GOT3 (cell line): ENCODE measurements at regions not wholly inside any gene's neighbourhood (a gene's known extent, or its start where the extent isn't known, plus 50 kb on each side); places are given as distances from the start of the nearest gene placed in this dataset.

Experiments
- DNase-seq: peaks from one replicate; lab custom pipeline; 2025; ENCODE audit warnings: mixed read lengths; lab: John Stamatoyannopoulos, UW

DNA sequence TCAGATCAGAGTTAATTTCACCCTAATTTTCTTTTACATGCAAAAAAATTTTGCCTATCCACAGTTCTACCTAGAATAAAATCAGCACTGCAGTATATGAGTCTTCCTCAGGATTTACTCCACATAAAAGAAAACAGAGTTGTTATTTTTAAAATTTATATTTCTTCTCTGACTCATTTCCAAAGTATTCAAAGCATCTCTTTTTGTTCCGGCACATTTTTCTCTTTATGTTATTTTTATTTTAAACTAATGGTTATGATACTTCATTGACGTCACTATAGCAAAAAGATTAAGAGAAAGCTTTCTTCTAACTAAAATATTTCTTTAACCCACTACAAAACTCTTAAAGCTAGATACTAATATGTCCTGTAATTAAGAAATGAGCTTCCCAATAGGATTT lies 590.4 kb downstream of the PRELID2 start:
- no peak for DNase-seq

DNA sequence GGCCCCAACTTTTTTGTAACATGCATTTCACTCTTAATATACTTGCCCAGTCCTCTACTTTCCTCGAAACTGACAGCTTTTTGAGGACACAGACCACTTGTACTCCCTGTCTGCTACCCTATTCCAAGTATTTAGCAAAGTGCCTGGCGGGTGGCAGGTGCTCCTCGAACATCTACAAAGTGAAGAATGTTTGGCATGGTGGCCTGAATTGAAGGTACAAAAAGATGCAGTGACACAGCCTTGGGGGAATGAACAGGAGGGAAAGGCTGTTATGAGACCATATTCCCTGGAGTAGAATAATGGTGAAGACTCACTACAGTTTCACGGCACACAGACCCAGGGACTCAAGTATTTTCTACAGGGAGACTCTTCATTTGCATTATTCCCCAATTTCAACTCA lies 590.9 kb downstream of the PRELID2 start:
- DNase-seq, result no peak

DNA sequence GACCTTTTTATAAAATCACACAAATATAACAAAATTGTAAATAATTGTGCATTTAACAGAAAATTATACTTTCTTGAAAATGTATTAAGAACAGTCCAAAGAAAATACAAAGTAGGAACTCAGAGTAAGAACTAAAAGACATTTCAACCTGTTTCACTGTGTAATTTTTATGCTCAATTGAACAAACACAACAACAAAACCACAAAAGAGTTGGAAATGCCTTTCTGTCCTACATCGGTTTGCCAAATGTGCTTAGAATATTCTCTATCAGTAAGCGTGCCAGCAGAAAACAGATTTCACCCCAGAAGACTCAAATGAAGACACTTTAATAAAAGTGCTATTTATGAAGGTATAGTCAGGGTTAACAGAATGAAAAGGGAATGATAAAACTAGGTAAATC lies 592.1 kb downstream of the PRELID2 start:
- DNase-seq, result no peak

GRCh38 chr5:145242551-145242950 lies 592.6 kb downstream of the PRELID2 start:
- no peak for DNase-seq

- no peak for DNase-seq
Observed at GRCh38 chr5:145237843-145238242, 597.3 kb downstream of the PRELID2 start.

DNA sequence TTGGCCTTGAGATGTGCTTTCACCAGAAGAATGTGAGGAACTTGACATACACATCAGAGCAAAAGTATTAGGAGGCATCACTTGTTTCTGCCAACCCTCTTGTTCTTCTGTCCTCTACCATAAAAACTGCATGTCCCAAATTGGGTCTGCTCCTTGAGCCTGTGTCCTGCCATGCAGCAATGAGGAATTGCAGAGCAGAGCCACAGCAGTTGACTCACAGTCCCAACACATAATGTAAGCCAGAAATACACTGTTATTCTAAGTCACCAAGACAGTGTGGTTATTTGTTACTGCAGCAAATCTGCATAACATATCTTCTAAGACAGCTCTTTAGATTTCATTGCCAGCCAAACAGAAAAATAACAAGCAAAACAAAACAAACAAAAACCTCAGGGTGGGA lies 598.2 kb downstream of the PRELID2 start:
- DNase-seq, result no peak

GRCh38 chr5:145236127-145236526 lies 599.0 kb downstream of the PRELID2 start:
- DNase-seq, result no peak

- DNase-seq, result no peak
Observed at GRCh38 chr5:145233461-145233860, 601.7 kb downstream of the PRELID2 start.

DNA sequence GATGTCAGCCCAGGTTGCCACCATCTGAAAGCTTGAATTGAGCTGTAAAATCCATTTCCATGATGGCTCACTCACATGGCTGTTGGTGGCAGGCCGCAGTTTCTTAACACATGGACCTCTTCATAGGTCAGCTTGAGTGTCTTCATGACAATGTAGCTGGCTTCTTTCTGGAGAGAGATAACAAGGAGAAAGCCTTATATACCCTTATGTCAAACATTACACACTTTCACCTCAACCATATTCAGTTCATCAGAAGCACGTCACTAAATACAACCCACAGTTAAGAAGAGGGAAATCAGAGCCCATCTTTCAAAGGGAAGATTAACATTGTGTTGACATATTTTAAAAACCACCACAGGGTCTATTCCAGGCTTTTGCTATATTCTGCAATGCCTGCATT lies 604.4 kb downstream of the PRELID2 start:
- no peak for DNase-seq

- DNase-seq, result no peak
Observed at GRCh38 chr5:145228564-145228963, 606.6 kb downstream of the PRELID2 start.

GRCh38 chr5:145227881-145228280 lies 607.3 kb downstream of the PRELID2 start:
- no peak for DNase-seq

DNA sequence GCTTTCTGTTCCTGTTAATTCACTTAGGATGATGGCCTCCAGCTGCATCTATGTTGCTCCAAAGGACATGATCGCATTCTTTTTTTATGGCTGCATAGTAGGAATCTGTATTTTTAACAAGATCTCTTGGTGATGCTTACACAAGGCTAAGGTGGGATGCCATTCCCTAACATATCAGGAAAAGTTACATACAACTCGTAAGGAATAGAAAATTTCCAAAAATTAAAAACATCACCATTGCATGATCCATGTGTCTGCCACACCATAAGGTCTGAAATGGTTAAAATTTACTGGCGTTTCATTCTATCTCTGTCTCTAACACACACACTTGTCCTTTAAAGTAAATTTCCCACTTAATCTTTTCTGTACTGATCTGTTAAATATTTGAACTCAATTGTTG lies 608.4 kb downstream of the PRELID2 start:
- no peak for DNase-seq

DNA sequence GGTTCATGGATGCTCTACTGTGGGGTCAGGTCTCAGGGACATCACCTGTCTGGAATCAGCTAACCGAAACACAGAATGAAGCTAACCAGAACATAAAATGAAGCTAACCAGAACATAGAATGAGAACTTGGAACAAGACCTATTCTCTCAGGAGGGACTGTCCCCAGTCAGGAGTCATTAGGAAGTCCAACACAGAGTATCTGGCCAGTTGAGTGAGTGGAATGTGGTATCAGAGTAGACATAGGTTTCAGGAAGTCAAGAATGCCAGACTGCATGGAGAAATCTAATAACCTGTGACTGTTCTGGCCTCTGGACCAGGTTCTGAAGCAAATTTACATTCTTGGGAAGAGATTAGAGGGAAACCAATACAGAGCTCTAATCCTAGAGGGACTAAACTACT lies 609.6 kb downstream of the PRELID2 start:
- no peak for DNase-seq

GRCh38 chr5:145223582-145223981 lies 611.6 kb downstream of the PRELID2 start:
- DNase-seq, result no peak

GRCh38 chr5:145222622-145223021 lies 612.5 kb downstream of the PRELID2 start:
- DNase-seq, result no peak

DNA sequence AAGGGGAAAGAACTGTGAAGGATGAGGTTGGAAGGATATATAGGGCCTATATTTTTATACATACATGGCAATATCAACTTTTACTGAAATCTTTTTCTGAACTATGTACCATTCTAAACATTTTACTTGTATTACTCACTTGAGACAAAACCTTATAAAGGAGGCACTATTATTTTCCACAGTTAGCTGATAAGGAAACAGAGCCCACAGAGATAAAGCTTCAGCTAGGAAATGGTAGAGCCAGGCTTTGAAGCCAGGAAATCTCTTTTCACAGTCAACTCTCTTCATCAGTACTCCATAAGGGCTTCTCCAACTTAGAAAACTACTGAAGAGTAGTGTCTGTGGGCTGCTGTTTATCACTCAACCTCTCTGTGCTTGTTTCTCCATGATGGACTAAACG lies 613.7 kb downstream of the PRELID2 start:
- no peak for DNase-seq

GRCh38 chr5:145220481-145220880 lies 614.7 kb downstream of the PRELID2 start:
- DNase-seq, result no peak

DNA sequence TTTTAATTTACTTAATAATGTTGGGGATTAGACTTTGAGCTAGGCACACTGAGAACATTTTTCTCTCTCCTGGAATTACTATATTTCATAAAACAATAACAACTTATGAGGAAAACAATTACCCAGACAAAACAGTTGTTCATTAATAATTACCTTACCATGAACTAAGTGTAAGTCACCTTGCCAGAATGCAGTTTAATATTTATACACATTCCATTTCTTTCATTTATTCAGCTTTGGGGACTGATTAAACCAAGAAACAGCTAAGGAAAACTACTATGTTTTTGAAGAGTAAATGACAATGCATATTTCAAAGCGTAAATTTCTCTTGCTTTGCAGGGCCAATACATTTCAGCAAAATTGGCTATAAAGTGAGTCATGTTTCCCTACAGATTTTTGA lies 616.2 kb downstream of the PRELID2 start:
- no peak for DNase-seq

- no peak for DNase-seq
Observed at GRCh38 chr5:145218019-145218418, 617.1 kb downstream of the PRELID2 start.

DNA sequence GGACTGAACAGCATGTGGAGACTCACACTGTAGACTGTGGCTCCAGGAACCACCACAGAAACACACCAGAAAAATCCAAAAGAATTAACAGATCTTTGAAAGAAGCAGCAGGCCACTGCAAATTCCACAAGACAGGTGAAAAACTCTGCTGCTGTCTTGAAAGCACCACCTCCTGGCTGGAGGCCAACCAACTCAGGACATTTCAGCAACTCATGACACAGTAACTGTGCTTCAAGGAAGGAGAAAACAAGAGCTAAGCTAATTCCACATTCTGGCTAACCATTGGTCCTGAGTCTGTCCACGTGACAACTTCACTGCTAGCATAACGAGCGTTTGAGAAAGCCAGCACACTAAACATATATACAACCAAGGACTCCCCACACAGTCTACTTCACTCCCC lies 625.1 kb downstream of the PRELID2 start:
- DNase-seq, result no peak

GRCh38 chr5:145205546-145205945 lies 629.6 kb downstream of the PRELID2 start:
- no peak for DNase-seq

GRCh38 chr5:145204743-145205142 lies 630.4 kb downstream of the PRELID2 start:
- no peak for DNase-seq

- DNase-seq, result no peak
Observed at GRCh38 chr5:145203193-145203592, 631.9 kb downstream of the PRELID2 start.

DNA sequence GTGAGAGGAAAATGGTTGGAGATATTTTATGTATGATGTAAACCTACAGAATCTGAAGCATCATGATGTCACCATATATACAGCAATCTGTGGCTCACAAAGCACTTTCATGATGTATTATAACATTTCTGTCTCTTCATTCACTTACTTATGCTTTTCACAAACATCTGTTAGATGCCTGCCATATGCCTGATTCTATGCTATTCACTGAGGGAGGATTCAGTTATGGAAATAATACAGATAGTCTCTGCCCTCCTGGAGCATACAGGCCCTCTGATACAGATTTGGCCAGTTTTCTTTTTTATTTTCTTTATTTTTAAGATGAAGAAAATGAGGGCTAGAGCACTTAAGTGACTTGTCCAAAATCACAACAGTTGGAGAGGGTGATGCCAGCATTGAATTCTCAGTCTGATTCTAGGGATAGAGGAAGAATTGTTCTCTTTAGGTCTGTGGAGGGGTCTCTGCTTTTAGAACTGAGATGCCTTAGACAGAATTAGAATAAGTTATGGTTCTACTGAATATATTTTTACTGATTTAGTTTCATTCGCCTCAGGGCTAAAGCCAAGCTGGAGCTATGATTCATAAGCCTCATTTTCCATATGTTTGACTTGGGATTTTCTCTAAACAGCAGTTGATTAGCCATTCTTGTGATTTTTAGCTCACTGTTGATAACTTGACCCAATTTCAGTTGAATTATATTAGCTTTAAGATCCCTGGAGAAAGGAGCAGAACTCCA lies 636.4 kb downstream of the PRELID2 start:
- DNase-seq, result no peak
